Caco-2 (cell line): ENCODE measurements at regions not wholly inside any gene's neighbourhood (a gene's known extent, or its start where the extent isn't known, plus 50 kb on each side); places are given as distances from the start of the nearest gene placed in this dataset.

Experiments used
- BruUV-seq: library from RNA; stranded (reverse); fragments of 400-500 nt; replicated peaks from 2 replicates; lab custom pipeline; 2021; lab: Mats Ljungman, UMichigan
- CTCF ChIA-PET: fragments of 300-600 bp; sonication (Branson Sonifier 250); formaldehyde crosslinking; loops from one replicate; lab custom pipeline; 2022; ENCODE audit warnings: antibody characterized with exemption; lab: Charles Lee
- POLR2A ChIA-PET: fragments of 300-600 bp; sonication (Branson Sonifier 250); formaldehyde crosslinking; loops from one replicate; lab custom pipeline; 2022; ENCODE audit warnings: antibody characterized with exemption; lab: Charles Lee
- DNase-seq, 2 experiments: peaks; one replicate each; pipeline versions ENCODE4 v3.0.0 to v3.0.0-alpha.2; 2020 to 2022
- H3K27me3 ChIP-seq: replicated peaks from 2 replicates; pipeline ENCODE4 v1.6.0; 2011; ENCODE audit warnings: low read length; ENCODE audit not compliant: control insufficient read depth, insufficient read depth
- H3K36me3 ChIP-seq: 2 replicates; pipeline ENCODE4 v1.5.1; 2011; ENCODE audit warnings: low read length; ENCODE audit not compliant: control insufficient read depth, insufficient read depth
- H3K4me1 ChIP-seq: fragments of 250-450 bp; sonication (Bioruptor Pico); 2 replicates; pipeline ENCODE4 v1.5.1; 2020; ENCODE audit warnings: mild to moderate bottlenecking
- H3K4me3 ChIP-seq: 2 replicates; pipeline ENCODE4 v1.5.1; 2011; ENCODE audit warnings: low read depth, mild to moderate bottlenecking, control low read depth, low read length
- H3K9me3 ChIP-seq: fragments of 250-450 bp; sonication (Bioruptor Pico); 2 replicates; pipeline ENCODE4 v1.5.1; 2020; ENCODE audit warnings: mild to moderate bottlenecking, moderate library complexity
- H3K27ac Mint-ChIP-seq: one replicate; pipeline ENCODE4 v1.8.0; 2022; ENCODE audit warnings: mixed read lengths; ENCODE audit not compliant: unreplicated experiment
- H3K27me3 Mint-ChIP-seq: one replicate; pipeline ENCODE4 v1.8.0; 2022; ENCODE audit warnings: mixed read lengths; ENCODE audit not compliant: insufficient read depth, unreplicated experiment
- H3K36me3 Mint-ChIP-seq: one replicate; pipeline ENCODE4 v1.8.0; 2022; ENCODE audit warnings: mild to moderate bottlenecking, mixed read lengths; ENCODE audit not compliant: insufficient read depth, unreplicated experiment
- H3K4me1 Mint-ChIP-seq: one replicate; pipeline ENCODE4 v1.8.0; 2022; ENCODE audit warnings: low read depth, mixed read lengths; ENCODE audit not compliant: unreplicated experiment
- H3K4me3 Mint-ChIP-seq: one replicate; pipeline ENCODE4 v1.8.0; 2022; ENCODE audit warnings: mild to moderate bottlenecking, moderate library complexity, mixed read lengths; ENCODE audit not compliant: unreplicated experiment
- H3K9me3 Mint-ChIP-seq: one replicate; pipeline ENCODE4 v1.8.0; 2022; ENCODE audit warnings: mixed read lengths; ENCODE audit not compliant: unreplicated experiment
- CTCF ChIP-seq, 2 experiments: fragments of 200-600 bp in 1 of 2; IDR thresholded peaks; 1 replicate in 1 of 2; 2 replicates in 1 of 2; pipeline versions ENCODE4 v1.5.1 to v1.8.0; 2011 to 2022; ENCODE audit warnings: antibody characterized with exemption in 1 of 2, control low read depth in 1 of 2, inconsistent platforms in 1 of 2, low read depth in 1 of 2, low read length in 1 of 2, mild to moderate bottlenecking in 1 of 2, moderate library complexity in 1 of 2; ENCODE audit not compliant: insufficient read depth in 1 of 2, severe bottlenecking in 1 of 2, unreplicated experiment in 1 of 2
- intact Hi-C: fragments of 100-400 bp; cut with micrococcal nuclease; formaldehyde crosslinking; loops from one replicate; pipeline ENCODE4 v1.10.0; 2022; ENCODE audit not compliant: unreplicated experiment

GRCh38 chr4:176508780-176509331 lies 189.1 kb downstream of the SPCS3 start:
- H3K36me3 ChIP-seq: no peaks in the 10 kb centered on the region
- BruUV-seq: no TSS peak
- DNase-seq: no peak
- H3K4me1 ChIP-seq: no peaks in the 10 kb centered on the region
- no peak overlapping the region for H3K27ac Mint-ChIP-seq
- intact Hi-C loops: no loop called here
- H3K9me3 ChIP-seq: no peaks in the 10 kb centered on the region
- no peaks in the 10 kb centered on the region for H3K4me1 Mint-ChIP-seq
- no peaks in the 10 kb centered on the region for H3K9me3 Mint-ChIP-seq
- POLR2A ChIA-PET: no interaction called here
- no peak for TF ChIP-seq CTCF (IDR thresholded peaks at IDR 0.05; ENCODE audit: insufficient read depth in 1 of 2, low read depth in 1 of 2, low read length in 1 of 2, severe bottlenecking in 1 of 2, unreplicated experiment in 1 of 2)
- peaks cover 6% of the 10 kb centered on the region for H3K27me3 Mint-ChIP-seq
- H3K4me3 Mint-ChIP-seq: no peak overlapping the region
- no peaks in the 10 kb centered on the region for H3K36me3 Mint-ChIP-seq
- H3K4me3 ChIP-seq: no peak overlapping the region
- CTCF ChIA-PET: no interaction called here
- H3K27me3 ChIP-seq: no peaks in the 10 kb centered on the region

GRCh38 chr4:176525576-176525975 lies 205.8 kb downstream of the SPCS3 start:
- Histone ChIP-seq H3K9me3 (no peaks in the 10 kb centered on the region), H3K4me1 (no peaks in the 10 kb centered on the region; the same call in 1 of the 2 replicates), H3K4me3 (no peak overlapping the region), H3K36me3 (no peaks in the 10 kb centered on the region), H3K27me3 (no peaks in the 10 kb centered on the region)
- Mint-ChIP-seq H3K36me3 (no peaks in the 10 kb centered on the region), H3K4me1 (no peaks in the 10 kb centered on the region), H3K9me3 (no peaks in the 10 kb centered on the region), H3K27ac (no peak overlapping the region), H3K4me3 (no peak overlapping the region), H3K27me3 (peaks cover 7% of the 10 kb centered on the region)
- no TSS peak for BruUV-seq
- TF ChIP-seq CTCF (IDR thresholded peaks at IDR 0.05; ENCODE audit: insufficient read depth in 1 of 2, low read depth in 1 of 2, low read length in 1 of 2, severe bottlenecking in 1 of 2, unreplicated experiment in 1 of 2): no peak
- no peak for DNase-seq
- CTCF ChIA-PET: no interaction called here
- POLR2A ChIA-PET: no interaction called here
- intact Hi-C loops: no loop called here

GRCh38 chr4:176526704-176527103 lies 206.9 kb downstream of the SPCS3 start:
- no peak for DNase-seq
- TF ChIP-seq CTCF (IDR thresholded peaks at IDR 0.05; ENCODE audit: insufficient read depth in 1 of 2, low read depth in 1 of 2, low read length in 1 of 2, severe bottlenecking in 1 of 2, unreplicated experiment in 1 of 2): no peak
- Histone ChIP-seq H3K4me3 (no peak overlapping the region), H3K9me3 (no peaks in the 10 kb centered on the region), H3K36me3 (no peaks in the 10 kb centered on the region), H3K4me1 (no peaks in the 10 kb centered on the region; the same call in 1 of the 2 replicates), H3K27me3 (no peaks in the 10 kb centered on the region)
- Mint-ChIP-seq H3K4me3 (no peak overlapping the region), H3K27me3 (peaks cover 7% of the 10 kb centered on the region), H3K36me3 (no peaks in the 10 kb centered on the region), H3K9me3 (no peaks in the 10 kb centered on the region), H3K4me1 (no peaks in the 10 kb centered on the region), H3K27ac (no peak overlapping the region)
- ChIA-PET POLR2A (no interaction called here), CTCF (no interaction called here)
- intact Hi-C loops: no loop called here
- no TSS peak for BruUV-seq
